Amygdala (tissue), 56 donors: ENCODE measurements at regions not wholly inside any gene's neighbourhood (a gene's known extent, or its start where the extent isn't known, plus 50 kb on each side); places are given as distances from the start of the nearest gene placed in this dataset.

ENCODE experiments used
- DNase-seq, 56 donors: peaks; one replicate each; lab custom pipeline; 2025; lab: John Stamatoyannopoulos, UW

- no peak for DNase-seq
Measured at GRCh38 chr3:13715167-13715954, 164.5 kb downstream of the WNT7A start.

GRCh38 chr3:13714251-13714916 is 165.5 kb downstream of the FBLN2 start:
- no peak for DNase-seq

GRCh38 chr3:13713396-13713795 is 164.5 kb downstream of the FBLN2 start:
- DNase-seq: no peak

GRCh38 chr3:13712682-13713180 is 163.8 kb downstream of the FBLN2 start:
- DNase-seq: no peak

GRCh38 chr3:13711911-13712650 is 163.2 kb downstream of the FBLN2 start:
- DNase-seq: no peak

GRCh38 chr3:13710251-13710650 is 161.3 kb downstream of the FBLN2 start:
- DNase-seq: no peak

GRCh38 chr3:13709706-13710105 is 160.8 kb downstream of the FBLN2 start:
- DNase-seq: no peak

GRCh38 chr3:13708871-13709595 is 160.1 kb downstream of the FBLN2 start:
- DNase-seq: no peak

- no peak for DNase-seq
Measured at GRCh38 chr3:13708301-13708700, 159.4 kb downstream of the FBLN2 start.

GRCh38 chr3:13707456-13707855 is 158.5 kb downstream of the FBLN2 start:
- DNase-seq: no peak

- no peak for DNase-seq
Measured at GRCh38 chr3:13706886-13707285, 158.0 kb downstream of the FBLN2 start.

- no peak for DNase-seq
Measured at GRCh38 chr3:13706451-13706850, 157.5 kb downstream of the FBLN2 start.

GRCh38 chr3:13705702-13706280 is 156.9 kb downstream of the FBLN2 start:
- DNase-seq: no peak

- no peak for DNase-seq
Measured at GRCh38 chr3:13705051-13705450, 156.1 kb downstream of the FBLN2 start.

GRCh38 chr3:13704174-13704573 is 155.2 kb downstream of the FBLN2 start:
- DNase-seq: no peak

- DNase-seq: no peak
Measured at GRCh38 chr3:13703071-13703470, 154.1 kb downstream of the FBLN2 start.

GRCh38 chr3:13702286-13702685 is 153.4 kb downstream of the FBLN2 start:
- DNase-seq: no peak

GRCh38 chr3:13700889-13701288 is 152.0 kb downstream of the FBLN2 start:
- no peak for DNase-seq

- DNase-seq: no peak
Measured at GRCh38 chr3:13700362-13700761, 151.4 kb downstream of the FBLN2 start.

- DNase-seq: no peak
Measured at GRCh38 chr3:13696699-13697098, 147.8 kb downstream of the FBLN2 start.
